Prostate gland (tissue), 2 donors: ENCODE measurements at regions not wholly inside any gene's neighbourhood (a gene's known extent, or its start where the extent isn't known, plus 50 kb on each side); places are given as distances from the start of the nearest gene placed in this dataset.

Experiments
- DNase-seq: peaks from one replicate; pipeline ENCODE4 v3.0.0-alpha.2; 2019; ENCODE audit warnings: low spot score
- H3K27ac ChIP-seq, 2 donors: fragments of 200-600 bp; sonication (generic); 2 replicates each; pipeline ENCODE4 v1.5.1; 2017 to 2019
- H3K27me3 ChIP-seq: fragments of 200-600 bp; sonication (generic); replicated peaks from 2 replicates; pipeline ENCODE4 v1.5.1; 2019; ENCODE audit not compliant: insufficient read depth
- H3K36me3 ChIP-seq, 2 donors: fragments of 200-600 bp; sonication (generic); 1 replicate in 1 of 2; 2 replicates in 1 of 2; pipeline versions ENCODE4 v1.5.1 to v1.8.1; 2017 to 2019
- H3K4me1 ChIP-seq: fragments of 200-600 bp; sonication (generic); replicated peaks from 2 replicates; pipeline ENCODE4 v1.5.1; 2019
- H3K4me3 ChIP-seq, 2 donors: fragments of 200-600 bp; sonication (generic); 2 replicates each; pipeline ENCODE4 v1.5.1; 2017 to 2019
- H3K9me3 ChIP-seq: fragments of 200-600 bp; sonication (generic); 2 replicates; pipeline ENCODE4 v1.5.1; 2017
- CTCF ChIP-seq, 4 experiments: fragments of 200-600 bp in 2 of 4; fragments of 450-650 bp in 2 of 4; sonication (generic) in 2 of 4; IDR thresholded peaks; 1 replicate in 3 of 4; 2 replicates in 1 of 4; pipeline ENCODE4 v1.5.1; 2016 to 2019; ENCODE audit warnings: antibody characterized with exemption in 4 of 4, mild to moderate bottlenecking in 2 of 4, moderate library complexity in 2 of 4
- POLR2A ChIP-seq: fragments of 450-650 bp; IDR thresholded peaks from one replicate; pipeline ENCODE4 v1.6.1; 2016; ENCODE audit warnings: antibody characterized with exemption, mild to moderate bottlenecking
- POLR2AphosphoS5 ChIP-seq: sonication (generic); formaldehyde crosslinking; IDR thresholded peaks from one replicate; pipeline ENCODE4 v1.6.1; 2017; ENCODE audit warnings: antibody characterized with exemption
- WGBS: methylation state at CpG from one replicate; pipeline ENCODE4 v1.1.5; 2018; 5-methylcytosine and 5-hydroxymethylcytosine counted together
- intact Hi-C: fragments of 100-400 bp; cut with DNase I; formaldehyde crosslinking; loops from one replicate; pipeline ENCODE4 v1.14.2; 2022

DNA sequence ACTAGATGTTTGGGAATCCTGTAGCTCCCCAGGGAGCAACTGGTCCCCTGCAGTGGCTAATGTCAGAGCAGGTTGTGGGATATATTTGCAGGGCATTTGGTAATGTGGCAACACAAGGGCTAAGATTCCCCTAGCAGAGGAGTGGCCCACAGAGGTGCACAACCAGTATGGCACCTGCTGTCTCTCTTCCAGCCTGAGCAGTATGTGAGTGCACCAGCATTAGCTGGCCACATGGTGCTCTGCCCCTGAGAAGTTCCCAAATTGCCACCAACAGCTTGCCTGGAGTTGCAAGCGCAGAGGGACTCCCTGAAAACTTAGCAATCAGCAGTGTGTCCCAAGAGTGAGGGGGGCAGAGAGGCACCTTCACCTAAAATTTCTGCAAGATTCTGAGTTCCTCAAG is 53.2 kb upstream of the SNCAIP start:
- no peak overlapping the region for H3K27ac ChIP-seq
- no peaks in the 10 kb centered on the region for H3K27me3 ChIP-seq
- 100% methylated on average over 1 of the region's 1 CpG for whole genome bisulfite sequencing
- no peak overlapping the region for H3K4me3 ChIP-seq
- TF ChIP-seq POLR2A, result no peak
- TF ChIP-seq CTCF (IDR thresholded peaks at IDR 0.05), result no peak
- no peak for TF ChIP-seq POLR2AphosphoS5
- DNase-seq, result no peak
- intact Hi-C loops, result no loop called here
- H3K4me1 ChIP-seq, result no peaks in the 10 kb centered on the region
- H3K9me3 ChIP-seq, result no peaks in the 10 kb centered on the region
- H3K36me3 ChIP-seq, result no peaks in the 10 kb centered on the region

DNA sequence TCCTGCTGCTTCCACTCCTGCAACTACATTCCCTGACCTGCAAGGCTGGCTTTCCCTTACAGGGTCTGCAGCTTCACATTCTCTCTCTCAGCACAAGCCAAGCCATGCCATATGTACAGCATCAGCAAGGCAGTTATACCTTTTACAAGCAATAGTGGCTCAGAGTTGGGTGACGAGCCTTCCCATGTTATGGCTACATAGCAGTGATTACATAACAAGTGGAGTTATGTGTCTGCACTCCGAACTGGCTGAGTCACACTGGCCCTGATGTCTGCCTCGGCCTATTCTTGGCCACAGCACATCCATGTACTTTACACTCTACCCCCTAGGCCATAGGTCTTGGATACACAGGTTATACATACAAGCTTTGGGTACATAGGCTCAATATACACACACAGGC is 52.0 kb upstream of the SNCAIP start:
- TF ChIP-seq POLR2A (no peak), CTCF (IDR thresholded peaks at IDR 0.05) (no peak)
- intact Hi-C loops, result no loop called here
- WGBS, result 53% methylated on average over 3 of the region's 3 CpGs

GRCh38 chr5:122262103-122262502 is 49.9 kb upstream of the SNCAIP start:
- Histone ChIP-seq H3K27me3 (no peaks in the 10 kb centered on the region), H3K9me3 (no peaks in the 10 kb centered on the region), H3K36me3 (no peaks in the 10 kb centered on the region), H3K27ac (no peak overlapping the region), H3K4me3 (no peak overlapping the region), H3K4me1 (no peaks in the 10 kb centered on the region)
- WGBS, result 100% methylated on average over 1 of the region's 1 CpG
- intact Hi-C loops, result no loop called here
- TF ChIP-seq CTCF (IDR thresholded peaks at IDR 0.05) (no peak), POLR2AphosphoS5 (no peak)
- no peak for DNase-seq

More for the DNA sequence above, 52.0 kb upstream of the SNCAIP start:
- H3K27ac ChIP-seq, result no peak overlapping the region
- no peaks in the 10 kb centered on the region for H3K36me3 ChIP-seq
- no peaks in the 10 kb centered on the region for H3K27me3 ChIP-seq
- H3K4me3 ChIP-seq, result no peak overlapping the region
- H3K4me1 ChIP-seq, result no peaks in the 10 kb centered on the region
- H3K9me3 ChIP-seq, result no peaks in the 10 kb centered on the region
- DNase-seq, result no peak
